Hepatic stellate cell (primary cell): ENCODE measurements at regions not wholly inside any gene's neighbourhood (a gene's known extent, or its start where the extent isn't known, plus 50 kb on each side); places are given as distances from the start of the nearest gene placed in this dataset.
A peak's percentile ranks its signal among the peaks of the same experiment; 100 is the strongest.
"Not testable (repeated sequence)": the region's sequence is repeated elsewhere in the genome, so short reads cannot be mapped to it uniquely, and the experiment has no call there.

ENCODE experiments used
- DNase-seq: peaks from one replicate; pipeline ENCODE4 v3.0.0; 2011; ENCODE audit warnings: low spot score

GRCh38 chr5:82425591-82425990, 147.4 kb upstream of the RPS23 start:
- no peak for DNase-seq

- DNase-seq = no peak
Measured at GRCh38 chr5:82424211-82424610, 146.1 kb upstream of the RPS23 start.

DNA sequence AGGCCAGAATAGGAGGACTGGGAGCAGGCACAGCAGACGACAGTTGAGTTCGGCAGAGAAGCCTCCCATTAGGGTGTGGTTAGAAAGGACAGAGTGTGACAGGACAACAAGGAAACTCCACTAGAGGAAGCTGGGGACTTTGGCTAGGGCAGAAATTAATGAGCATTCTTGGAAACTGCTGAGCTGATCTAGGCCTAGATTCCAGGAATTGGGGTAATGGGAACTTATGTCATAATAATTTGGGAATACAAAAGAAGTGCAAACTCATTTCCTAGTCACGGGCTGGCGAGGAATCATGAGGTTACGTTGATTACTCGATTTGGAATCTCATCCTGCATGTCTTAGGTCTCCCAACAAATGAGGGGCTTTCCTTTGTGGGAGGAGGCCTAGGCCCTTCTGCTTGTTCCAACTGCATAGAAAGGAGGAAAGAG, 144.6 kb upstream of the RPS23 start:
- DNase-seq = no peak

DNA sequence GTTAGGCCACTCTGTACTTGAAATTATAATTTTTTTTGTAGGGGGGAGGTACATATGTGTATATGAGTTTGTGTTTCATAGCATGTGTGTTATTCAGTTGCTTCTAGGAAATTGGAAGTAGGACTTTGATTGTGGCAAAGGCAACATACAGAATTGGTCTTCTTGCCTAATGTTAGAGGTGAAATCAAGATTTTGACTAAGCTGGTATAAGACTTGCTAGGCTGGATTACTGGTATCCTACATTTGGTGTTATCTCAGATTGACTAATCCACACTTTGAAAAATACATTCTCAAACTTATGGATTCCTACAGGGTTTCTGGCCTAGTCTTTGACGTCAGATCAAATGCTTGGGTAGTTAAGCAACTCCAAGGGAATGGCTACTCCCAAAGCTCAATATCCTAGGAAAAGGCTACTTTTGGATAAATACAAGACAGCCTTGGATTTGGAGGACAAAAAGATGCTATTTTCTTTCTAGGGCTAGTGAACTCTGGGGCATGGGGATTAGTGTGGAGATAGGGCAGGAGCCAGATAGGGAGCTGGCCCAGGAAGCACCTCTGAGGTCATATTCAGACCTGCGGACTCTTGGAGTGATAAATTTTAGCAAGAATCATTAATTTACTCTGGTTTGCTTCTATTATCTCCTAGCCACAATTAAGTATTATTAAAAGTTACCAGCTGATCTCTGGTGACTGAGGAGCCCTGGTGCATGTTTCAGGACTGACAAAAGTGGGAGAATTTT, 144.0 kb upstream of the RPS23 start:
- no peak for DNase-seq

GRCh38 chr5:82421119-82421518, 143.0 kb upstream of the RPS23 start:
- DNase-seq = peak; percentile 70

GRCh38 chr5:82420524-82420923, 142.4 kb upstream of the RPS23 start:
- not testable (repeated sequence) for DNase-seq

DNA sequence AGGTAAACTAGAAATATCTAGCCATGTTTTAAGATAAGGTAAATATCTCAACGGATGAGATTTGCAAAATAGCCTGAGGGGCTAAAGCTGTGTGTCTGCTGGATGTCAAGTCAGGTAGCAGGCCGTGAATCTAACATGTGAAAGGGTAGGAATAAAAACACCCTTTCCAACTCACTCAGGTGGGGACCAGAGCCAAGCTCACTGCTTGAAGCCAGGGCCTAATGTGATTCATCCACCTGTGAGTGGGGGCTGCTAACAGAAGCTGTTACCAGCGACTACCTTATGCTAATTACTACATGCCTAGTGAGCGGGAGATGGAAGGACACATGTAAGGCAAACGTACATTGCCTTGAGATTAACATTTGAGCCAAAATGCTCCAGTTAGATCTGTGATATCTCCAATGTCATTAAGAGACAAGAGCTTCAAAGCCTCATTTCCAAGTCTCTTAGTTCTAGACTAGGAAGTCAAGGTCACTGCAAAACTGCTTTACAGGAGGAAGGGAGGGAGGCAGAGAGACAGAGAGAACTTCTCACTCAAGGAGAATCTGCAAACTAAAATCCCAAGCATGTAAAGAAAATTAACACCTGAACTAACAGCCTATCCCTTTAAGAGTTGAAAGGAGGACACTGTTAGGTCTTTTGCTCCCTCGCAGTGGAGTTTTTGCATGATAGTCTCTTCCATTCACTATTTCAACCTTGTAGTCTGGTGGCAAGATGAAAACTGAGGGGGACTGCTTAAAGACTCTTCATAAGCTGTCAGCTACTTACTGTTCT, 141.6 kb upstream of the RPS23 start:
- DNase-seq = no peak

DNA sequence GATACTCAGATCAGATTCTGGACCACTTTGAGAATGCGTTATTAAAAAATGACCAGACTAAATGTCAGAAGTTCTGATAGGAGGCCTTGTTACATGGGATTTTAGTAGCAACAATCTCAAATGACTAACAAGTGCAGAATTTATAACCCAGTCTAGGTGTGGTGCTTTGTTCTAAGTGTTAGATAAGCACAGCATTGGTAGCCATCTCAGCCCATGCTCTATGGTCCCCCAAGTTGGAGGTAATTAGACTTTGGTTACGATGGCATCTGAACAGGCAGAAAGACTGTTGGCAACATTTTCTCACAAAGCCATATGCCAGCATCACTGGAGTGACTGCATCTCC, 140.4 kb upstream of the RPS23 start:
- DNase-seq = no peak

GRCh38 chr5:82417776-82418607, 139.8 kb upstream of the RPS23 start:
- DNase-seq = no peak

- DNase-seq = no peak
Measured at GRCh38 chr5:82416512-82416911, 138.4 kb upstream of the RPS23 start.

GRCh38 chr5:82414041-82414388, 135.9 kb upstream of the RPS23 start:
- DNase-seq = no peak

DNA sequence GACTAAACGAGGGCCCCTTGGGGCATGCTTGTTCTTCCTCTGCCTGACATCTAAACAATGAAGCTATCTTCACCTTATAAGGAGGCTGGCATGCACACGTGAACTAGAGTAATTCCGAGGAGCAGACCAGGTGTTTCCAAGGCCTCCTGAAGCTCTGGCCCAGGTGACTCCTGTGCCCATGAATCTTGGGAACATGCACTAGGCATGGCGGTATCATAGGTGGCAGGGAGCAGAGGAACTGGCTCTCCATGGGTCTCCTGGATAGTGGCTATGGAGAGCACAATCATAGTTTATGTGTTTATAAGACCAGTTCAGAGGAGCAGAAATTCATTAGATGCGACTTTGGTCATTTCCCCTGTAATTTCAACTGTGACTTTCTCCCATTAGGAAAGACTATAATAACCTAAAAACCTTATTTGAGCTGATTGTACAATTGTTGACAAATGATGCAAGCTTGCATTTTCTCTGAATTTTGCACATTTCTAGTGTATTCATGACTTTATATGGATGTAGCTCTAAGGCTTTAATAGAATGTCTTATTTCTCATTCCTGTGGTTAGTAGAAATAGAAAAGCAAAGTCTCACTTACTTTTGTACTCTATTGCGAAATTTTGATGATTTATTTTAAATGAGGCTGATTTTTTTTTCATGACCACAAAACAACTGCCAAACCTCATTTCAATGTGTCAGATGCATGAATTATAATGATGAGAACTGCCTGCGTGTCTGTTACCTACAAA, 135.3 kb upstream of the RPS23 start:
- DNase-seq = peak; percentile 49

DNA sequence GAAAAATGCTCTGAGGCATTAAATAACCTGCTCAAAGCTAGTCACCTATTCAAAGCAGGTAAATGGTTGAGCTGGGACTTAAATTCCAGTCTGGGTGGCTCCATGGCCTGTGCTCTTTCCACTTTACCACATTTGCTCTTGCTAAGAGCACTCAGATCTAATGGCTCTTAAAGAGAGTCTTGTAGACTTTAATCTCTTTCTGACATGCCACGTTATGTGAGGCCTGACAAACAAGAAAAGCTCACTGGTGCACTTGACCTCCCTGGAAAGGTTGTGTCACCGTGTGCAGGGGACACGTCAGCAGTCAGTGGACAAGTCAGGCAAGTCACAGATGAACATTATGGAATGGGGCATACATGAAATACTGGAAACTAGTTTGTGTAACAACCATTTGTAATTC, 129.9 kb upstream of the RPS23 start:
- no peak for DNase-seq

GRCh38 chr5:82406205-82406773, 128.1 kb upstream of the RPS23 start:
- DNase-seq = no peak

- DNase-seq = peak; percentile 61
Measured at GRCh38 chr5:82405618-82406204, 127.6 kb upstream of the RPS23 start.

DNA sequence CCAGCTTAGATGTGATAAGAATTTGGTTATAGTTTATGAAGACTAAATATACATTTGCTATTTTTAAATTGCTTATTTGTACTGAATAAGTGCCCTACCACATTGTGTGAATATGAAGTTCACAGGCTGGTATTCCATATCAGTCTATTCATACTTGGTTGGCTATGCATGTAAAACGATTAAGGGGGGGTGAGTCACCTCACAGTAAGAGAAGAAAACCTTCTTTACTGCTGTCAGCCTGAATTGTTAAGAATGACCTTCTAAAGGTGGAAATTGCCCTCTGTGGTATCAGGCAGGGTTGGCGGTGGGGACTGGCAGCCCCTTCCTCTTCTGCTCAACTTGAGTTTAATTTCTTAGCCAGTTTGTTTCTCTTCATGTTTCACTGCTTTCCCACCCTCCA, 127.0 kb upstream of the RPS23 start:
- no peak for DNase-seq

GRCh38 chr5:82404382-82404945, 126.3 kb upstream of the RPS23 start:
- no peak for DNase-seq

DNA sequence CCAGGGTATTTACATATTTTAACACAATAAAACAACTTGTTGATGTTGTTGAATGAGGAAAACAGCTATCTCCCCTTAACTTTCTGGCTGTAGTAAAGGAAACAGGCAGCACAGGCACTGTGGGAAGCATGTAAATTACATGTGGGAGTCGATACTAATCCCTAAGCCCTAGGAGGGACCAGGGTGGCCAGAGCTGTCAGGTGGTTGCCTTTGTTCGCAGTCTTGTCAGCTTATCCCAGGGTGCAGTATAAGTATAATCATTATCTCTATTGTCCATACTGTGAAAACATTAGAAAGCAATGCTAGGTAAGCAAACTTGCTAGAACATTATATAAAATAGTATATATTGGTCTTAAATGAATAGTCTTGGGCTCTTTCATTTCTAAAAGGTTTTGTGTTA, 125.6 kb upstream of the RPS23 start:
- no peak for DNase-seq

- DNase-seq = no peak
Measured at GRCh38 chr5:82403026-82403425, 124.9 kb upstream of the RPS23 start.

DNA sequence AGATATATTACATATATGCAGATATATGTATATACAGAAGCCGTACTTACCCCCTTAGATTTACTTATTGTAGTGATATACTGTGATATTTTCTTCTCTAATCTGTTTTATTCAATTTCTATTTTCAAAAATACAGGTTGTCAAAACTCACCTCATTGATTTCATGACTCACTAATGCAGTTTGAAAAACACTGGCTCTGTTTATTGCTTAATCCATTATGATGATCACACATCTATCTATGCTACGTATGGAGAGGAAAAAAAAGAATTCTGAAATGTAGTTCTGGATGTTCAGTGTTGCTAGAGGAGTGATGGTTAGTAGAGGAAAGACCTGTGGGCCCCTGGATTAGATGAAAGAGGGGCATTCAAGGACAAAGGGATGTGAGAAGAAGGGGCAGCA, 121.0 kb upstream of the RPS23 start:
- DNase-seq = no peak

GRCh38 chr5:82397741-82398320, 119.7 kb upstream of the RPS23 start:
- DNase-seq = no peak
